KBM-7 (cell line): ENCODE measurements at regions not wholly inside any gene's neighbourhood (a gene's known extent, or its start where the extent isn't known, plus 50 kb on each side); places are given as distances from the start of the nearest gene placed in this dataset.
"Not testable (repeated sequence)": the region's sequence is repeated elsewhere in the genome, so short reads cannot be mapped to it uniquely, and the experiment has no call there.

ENCODE experiments used
- DNase-seq: peaks from one replicate; pipeline ENCODE4 v3.0.0-alpha.2; 2015
- in situ Hi-C: fragments of 300-500 bp; cut with MboI; formaldehyde crosslinking; loops from 2 replicates; pipeline ENCODE4 v1.14.3; 2020; ENCODE audit warnings: low sequenced_read_pairs, low pct_unique_long_range_greater_than_20kb, mixed read lengths

DNA sequence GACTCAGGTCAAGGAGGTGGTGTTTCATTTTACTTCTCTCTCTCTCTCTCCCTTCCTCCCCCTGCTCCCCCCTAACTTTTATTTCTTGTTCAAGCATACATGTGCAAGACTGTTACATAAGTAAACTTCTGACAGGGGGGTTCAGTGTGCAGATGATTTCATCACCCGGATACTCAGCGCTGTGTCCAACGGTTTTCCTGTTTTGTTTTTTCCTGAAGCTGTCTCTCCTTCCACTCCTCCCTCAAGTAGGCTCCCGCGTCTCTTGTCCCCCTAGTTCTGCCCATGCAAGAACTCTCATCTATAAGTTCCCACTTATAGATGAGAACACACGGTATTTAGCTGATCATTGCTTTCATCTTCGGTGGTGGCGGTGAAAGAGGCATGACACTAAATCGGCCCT is 751.9 kb upstream of the DEFB115 start:
- no peak for DNase-seq
- in situ Hi-C loops: no loop called here

DNA sequence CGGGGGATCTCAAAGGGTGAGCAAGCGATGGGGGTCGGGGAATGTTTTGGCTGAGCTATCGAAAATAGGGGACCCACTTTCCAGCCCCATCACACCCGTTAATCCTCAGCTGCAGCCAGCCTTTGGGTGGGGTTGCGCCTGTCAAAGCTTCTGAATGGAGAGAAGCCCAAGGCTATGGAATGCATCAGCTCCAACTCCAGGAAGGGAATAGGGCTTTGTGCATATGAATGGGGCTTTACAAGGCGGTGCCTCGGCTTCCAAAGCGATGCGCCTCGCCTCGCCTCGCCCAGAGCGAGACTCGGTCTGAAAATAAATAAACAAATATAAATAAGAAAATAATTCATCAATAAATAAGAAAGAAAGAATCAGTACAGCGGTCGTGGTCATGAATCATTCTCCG is 751.4 kb upstream of the DEFB115 start:
- DNase-seq: no peak
- in situ Hi-C loops: no loop called here

DNA sequence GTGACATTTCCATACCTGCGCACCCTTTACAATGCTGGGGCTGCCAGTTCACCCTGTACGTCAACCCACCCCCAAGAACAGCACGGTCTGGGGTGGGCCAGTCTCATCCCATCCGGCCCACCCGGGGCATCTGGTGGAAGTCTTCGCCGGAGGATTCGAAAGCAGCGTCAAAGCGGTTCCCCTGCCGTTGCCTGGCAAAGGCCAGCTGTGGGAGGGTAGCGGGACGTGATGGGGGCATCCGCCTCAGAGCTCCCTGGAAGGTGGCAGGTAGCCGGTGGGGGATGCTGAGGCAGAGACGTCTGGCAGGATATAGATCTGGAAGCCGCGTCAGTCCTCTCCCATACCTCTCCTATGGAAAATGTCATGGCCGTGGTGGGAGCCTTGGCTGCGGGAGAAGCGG is 749.1 kb upstream of the DEFB115 start:
- in situ Hi-C loops, DNase-seq: not testable (repeated sequence)

GRCh38 chr20:30511322-30512030 is 746.0 kb upstream of the DEFB115 start:
- in situ Hi-C loops: no loop called here
- no peak for DNase-seq

GRCh38 chr20:30513050-30513628 is 744.3 kb upstream of the DEFB115 start:
- no peak for DNase-seq
- in situ Hi-C loops: no loop called here

- in situ Hi-C loops, DNase-seq: not testable (repeated sequence)
Measured at GRCh38 chr20:30515915-30516314, 741.5 kb upstream of the DEFB115 start.

DNA sequence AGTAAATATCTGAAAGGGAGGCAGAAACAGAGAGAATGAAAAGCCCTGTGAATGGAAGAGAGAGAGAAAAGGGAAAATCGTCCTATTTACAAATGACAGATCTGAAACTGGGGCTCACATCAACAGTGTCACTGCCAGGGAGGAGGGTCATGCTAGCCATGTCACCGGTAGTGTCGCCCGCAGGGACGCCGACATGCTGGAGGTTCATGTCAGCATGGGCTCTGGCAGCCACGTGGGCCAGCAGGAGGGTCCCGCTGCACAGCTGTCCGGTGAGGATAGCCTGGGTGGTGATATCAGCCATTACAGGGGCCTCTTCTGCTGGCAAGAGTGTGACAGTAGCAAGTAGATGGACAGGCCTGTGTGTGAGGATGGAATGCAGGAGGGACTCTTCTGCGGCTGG is 738.6 kb upstream of the DEFB115 start:
- DNase-seq, in situ Hi-C loops: not testable (repeated sequence)

DNA sequence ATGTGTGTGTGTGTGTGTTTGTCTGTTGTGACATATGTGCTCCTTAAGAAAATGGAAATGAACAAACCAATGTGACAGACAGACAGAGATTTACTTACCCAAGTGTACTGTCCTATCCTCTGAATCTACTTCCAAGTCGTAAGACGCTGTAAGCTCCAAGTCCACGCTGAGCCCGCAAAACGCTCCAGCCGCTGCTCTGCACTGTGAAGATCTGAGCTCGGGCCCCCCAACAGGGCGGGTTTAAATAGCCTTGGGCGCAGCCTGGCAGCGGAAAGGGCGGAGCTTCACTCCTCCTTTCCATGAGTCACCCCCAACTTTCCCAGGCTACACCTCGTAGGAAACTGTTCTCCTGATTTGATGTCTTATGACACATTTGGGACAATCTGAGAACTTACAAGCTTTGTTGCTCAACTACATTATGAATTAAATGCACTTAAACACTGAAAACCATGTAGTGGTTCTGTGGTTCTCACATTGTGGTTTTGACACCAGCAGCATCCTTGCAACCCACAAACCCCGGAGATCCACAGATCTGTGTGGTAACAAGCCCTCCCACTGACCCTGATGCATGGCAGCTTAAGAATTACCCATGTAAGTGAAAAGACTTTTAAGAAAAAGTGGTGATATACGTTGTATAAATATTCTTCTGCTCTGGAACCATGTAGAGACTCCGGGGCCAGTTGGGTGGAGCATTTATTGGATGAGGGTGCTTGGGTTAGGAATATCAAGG is 735.6 kb upstream of the DEFB115 start:
- in situ Hi-C loops, DNase-seq: not testable (repeated sequence)

GRCh38 chr20:30524155-30524554 is 733.3 kb upstream of the DEFB115 start:
- DNase-seq, in situ Hi-C loops: not testable (repeated sequence)

DNA sequence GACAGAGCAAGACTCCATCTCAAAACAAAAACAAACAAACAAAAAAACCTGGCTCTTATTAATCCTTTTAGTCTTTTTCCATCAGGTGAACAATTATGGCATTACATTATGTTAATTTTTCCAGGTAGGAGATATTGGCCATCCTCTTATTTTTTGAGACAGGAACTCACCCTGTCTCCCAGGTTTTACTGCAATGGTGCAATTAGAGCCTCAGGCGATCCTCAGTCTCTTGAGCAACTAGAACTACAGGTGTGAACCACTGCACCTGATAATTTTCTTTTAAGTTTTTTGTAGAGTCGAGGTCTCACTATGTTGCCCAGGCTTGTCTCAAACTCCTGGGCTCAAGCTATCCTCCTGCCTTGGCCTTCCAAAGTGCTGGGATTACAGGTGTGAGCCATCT is 732.7 kb upstream of the DEFB115 start:
- in situ Hi-C loops, DNase-seq: not testable (repeated sequence)

GRCh38 chr20:30533653-30534052 is 723.8 kb upstream of the DEFB115 start:
- DNase-seq, in situ Hi-C loops: not testable (repeated sequence)

- in situ Hi-C loops, DNase-seq: not testable (repeated sequence)
Measured at GRCh38 chr20:30537459-30537858, 720.0 kb upstream of the DEFB115 start.

GRCh38 chr20:30540330-30541069 is 717.0 kb upstream of the DEFB115 start:
- in situ Hi-C loops, DNase-seq: not testable (repeated sequence)

- DNase-seq, in situ Hi-C loops: not testable (repeated sequence)
Measured at GRCh38 chr20:30551236-30551635, 706.2 kb upstream of the DEFB115 start.

DNA sequence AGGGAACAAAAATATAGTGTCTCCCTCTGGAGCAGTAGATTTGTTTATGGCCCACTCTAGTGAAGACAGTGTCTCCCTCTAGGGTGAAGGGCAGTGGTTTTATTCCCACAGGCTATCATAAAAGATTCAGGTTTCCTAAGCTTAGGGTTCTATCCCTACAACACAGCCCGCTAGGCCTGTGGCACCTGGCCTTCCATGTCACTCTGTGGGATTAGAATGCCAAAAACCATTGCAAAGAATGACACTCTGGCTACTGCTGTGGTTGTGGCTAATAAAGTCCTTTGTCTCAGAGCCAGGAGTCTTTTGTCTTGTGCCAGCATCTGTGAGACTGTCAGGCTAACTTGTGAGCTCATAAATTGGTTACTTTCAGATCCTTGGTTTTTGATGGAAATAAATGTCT is 700.7 kb upstream of the DEFB115 start:
- in situ Hi-C loops: not testable (repeated sequence)

GRCh38 chr20:30565086-30565485 is 692.4 kb upstream of the DEFB115 start:
- DNase-seq, in situ Hi-C loops: not testable (repeated sequence)

More for the DNA sequence above, 700.7 kb upstream of the DEFB115 start:
- not testable (repeated sequence) for DNase-seq

DNA sequence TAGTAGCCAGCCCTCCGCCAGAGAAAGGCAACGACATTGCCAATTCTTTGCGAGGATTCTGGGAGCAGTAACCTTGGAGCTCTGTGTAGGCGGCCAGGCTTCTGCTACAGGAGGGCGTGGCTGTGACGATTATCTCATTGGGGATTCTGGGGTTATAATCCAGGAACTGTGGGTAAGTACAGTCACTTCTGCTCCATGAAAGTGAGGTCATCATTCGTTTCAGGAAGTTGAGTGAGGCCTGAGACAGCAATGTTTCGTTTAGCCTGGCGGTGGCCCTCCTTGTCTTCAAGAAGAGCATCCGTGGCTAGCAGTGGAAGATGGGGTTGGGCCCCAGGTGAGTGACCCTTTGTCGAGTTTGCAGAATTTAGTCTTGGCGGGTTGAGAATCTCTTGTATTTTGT is 687.6 kb upstream of the DEFB115 start:
- in situ Hi-C loops, DNase-seq: not testable (repeated sequence)

- in situ Hi-C loops, DNase-seq: not testable (repeated sequence)
Measured at GRCh38 chr20:30570622-30571021, 686.8 kb upstream of the DEFB115 start.

- DNase-seq, in situ Hi-C loops: not testable (repeated sequence)
Measured at GRCh38 chr20:30574337-30574736, 683.1 kb upstream of the DEFB115 start.
